Psoas muscle (tissue), 7 donors: ENCODE measurements at regions not wholly inside any gene's neighbourhood (a gene's known extent, or its start where the extent isn't known, plus 50 kb on each side); places are given as distances from the start of the nearest gene placed in this dataset.

Experiments used
- ATAC-seq, 4 donors: fragments of 200-7000 bp; cut with Tn5 transposase; one replicate each; pipeline ENCODE4 v1.9.1; 2020; ENCODE audit warnings: moderate library complexity in 3 of 4, mild to moderate bottlenecking in 2 of 4
- DNase-seq, 2 donors: peaks; one replicate each; pipeline ENCODE4 v3.0.0-alpha.2; 2020
- H3K27ac ChIP-seq: fragments of 200-600 bp; one replicate; pipeline ENCODE4 v1.8.0; 2022
- H3K27me3 ChIP-seq, 3 donors: fragments of 200-600 bp in 1 of 3; one replicate each; pipeline versions ENCODE4 v1.6.1 to v1.8.0; 2013 to 2022; ENCODE audit warnings: low read length in 2 of 3, mild to moderate bottlenecking in 2 of 3, moderate library complexity in 1 of 3; ENCODE audit not compliant: insufficient read depth in 3 of 3
- H3K36me3 ChIP-seq, 2 donors: fragments of 200-600 bp in 1 of 2; one replicate each; pipeline versions ENCODE4 v1.6.1 to v1.8.0; 2013 to 2022; ENCODE audit warnings: low read depth in 1 of 2, mild to moderate bottlenecking in 1 of 2, moderate library complexity in 1 of 2; ENCODE audit not compliant: insufficient read depth in 1 of 2
- H3K4me1 ChIP-seq: fragments of 200-600 bp; one replicate; pipeline ENCODE4 v1.8.0; 2022
- H3K4me3 ChIP-seq: fragments of 200-600 bp; one replicate; pipeline ENCODE4 v1.8.0; 2022; ENCODE audit warnings: mild to moderate bottlenecking
- H3K9me3 ChIP-seq: fragments of 200-600 bp; one replicate; pipeline ENCODE4 v1.8.0; 2022
- CTCF ChIP-seq: fragments of 200-600 bp; IDR thresholded peaks from one replicate; pipeline ENCODE4 v1.8.0; 2022; ENCODE audit warnings: antibody characterized with exemption
- WGBS, 3 donors: extraction: QIAGEN DNeasy Blood & Tissue Kit; methylation state at CpG; one replicate each; pipeline versions ENCODE4 v1.1.6 to v1.1.7; 2013; 5-methylcytosine and 5-hydroxymethylcytosine counted together
- intact Hi-C, 2 donors: fragments of 100-400 bp; cut with DNase I; formaldehyde crosslinking; loops; one replicate each; pipeline versions ENCODE4 v1.11.0 to v1.14.2; 2022
- donor health status: healthy with polysubstance abuse.
- donor health status: DM: no; HTN: no; CAD: no; lungs with moderate emphysema.
- donor health status: Bipolar disorder and iron deficiency.
- donor health status: healthy.
- donor health status: DM: yes; HTN: yes; CAD: no.
- donor health status: DM: no; HTN: no; CAD: no.
- donor health status: DM: yes; HTN: yes; CAD: no.

GRCh38 chr12:19026614-19027488, 102.7 kb upstream of the PLEKHA5 start:
- Histone ChIP-seq H3K27ac (no peak overlapping the region), H3K27me3 (no peaks in the 10 kb centered on the region), H3K4me3 (no peak overlapping the region), H3K4me1 (no peaks in the 10 kb centered on the region), H3K36me3 (no peaks in the 10 kb centered on the region), H3K9me3 (no peaks in the 10 kb centered on the region)
- DNase-seq, result no peak
- no peak for ATAC-seq
- intact Hi-C loops, result no loop called here
- no peak for TF ChIP-seq CTCF
- WGBS, 3 donors, result 54 to 55% (median 55%) methylated on average over 7 of the region's 7 CpGs

- ATAC-seq, result no peak
Observed at GRCh38 chr12:19030180-19030579, 99.4 kb upstream of the PLEKHA5 start.

DNA sequence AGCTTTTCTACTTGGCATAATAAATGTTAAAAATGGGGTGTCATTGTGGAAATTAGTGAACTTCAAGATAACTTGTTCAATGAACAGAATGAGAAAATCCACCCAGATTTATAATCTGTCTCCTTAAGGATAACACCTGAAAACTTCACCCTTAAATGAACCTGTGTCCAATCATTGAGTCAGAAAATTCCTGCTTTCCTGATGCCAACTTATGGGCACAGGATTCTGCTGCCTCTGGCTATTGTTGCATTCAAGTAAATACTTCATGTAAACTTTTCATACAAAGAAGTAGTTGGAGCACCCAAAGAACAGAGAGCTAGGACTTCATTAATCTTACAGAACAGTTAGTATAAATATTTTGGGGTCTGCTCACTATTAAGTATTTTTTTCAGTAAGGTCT, 98.9 kb upstream of the PLEKHA5 start:
- ATAC-seq (no peak), DNase-seq (no peak)
- H3K4me3 ChIP-seq, result no peak overlapping the region
- H3K9me3 ChIP-seq, result no peaks in the 10 kb centered on the region
- no peaks in the 10 kb centered on the region for H3K27me3 ChIP-seq
- no peaks in the 10 kb centered on the region for H3K4me1 ChIP-seq
- intact Hi-C loops, result no loop called here
- no peak overlapping the region for H3K27ac ChIP-seq
- TF ChIP-seq CTCF, result no peak
- H3K36me3 ChIP-seq, result no peaks in the 10 kb centered on the region

More at GRCh38 chr12:19030180-19030579, 99.4 kb upstream of the PLEKHA5 start:
- Histone ChIP-seq H3K4me1 (no peaks in the 10 kb centered on the region), H3K27me3 (no peaks in the 10 kb centered on the region), H3K36me3 (no peaks in the 10 kb centered on the region), H3K4me3 (no peak overlapping the region), H3K9me3 (no peaks in the 10 kb centered on the region), H3K27ac (no peak overlapping the region)
- intact Hi-C loops, result no loop called here
- no peak for TF ChIP-seq CTCF
- DNase-seq, result no peak
- 64 to 72% (median 68%) methylated on average over 4 of the region's 4 CpGs for WGBS, 3 donors

GRCh38 chr12:19031032-19031431, 98.5 kb upstream of the PLEKHA5 start:
- Histone ChIP-seq H3K36me3 (no peaks in the 10 kb centered on the region), H3K27me3 (no peaks in the 10 kb centered on the region), H3K27ac (no peak overlapping the region), H3K4me1 (no peaks in the 10 kb centered on the region), H3K4me3 (no peak overlapping the region), H3K9me3 (no peaks in the 10 kb centered on the region)
- ATAC-seq (no peak), DNase-seq (no peak)
- WGBS, 3 donors, result 72 to 75% (median 74%) methylated on average over 4 of the region's 4 CpGs
- intact Hi-C loops, result no loop called here
- TF ChIP-seq CTCF, result no peak

GRCh38 chr12:19032826-19033225, 96.7 kb upstream of the PLEKHA5 start:
- no peaks in the 10 kb centered on the region for H3K27me3 ChIP-seq
- no peaks in the 10 kb centered on the region for H3K36me3 ChIP-seq
- H3K4me3 ChIP-seq, result no peak overlapping the region
- WGBS, 3 donors, result 85 to 91% (median 85%) methylated on average over 5 of the region's 5 CpGs
- H3K9me3 ChIP-seq, result no peaks in the 10 kb centered on the region
- no peak overlapping the region for H3K27ac ChIP-seq
- no peak for TF ChIP-seq CTCF
- ATAC-seq (no peak), DNase-seq (no peak)
- H3K4me1 ChIP-seq, result no peaks in the 10 kb centered on the region
- intact Hi-C loops, result no loop called here
